Smooth muscle cell (in vitro differentiated cells): ENCODE measurements at regions not wholly inside any gene's neighbourhood (a gene's known extent, or its start where the extent isn't known, plus 50 kb on each side); places are given as distances from the start of the nearest gene placed in this dataset.

Experiments used
- DNase-seq: peaks from one replicate; lab custom pipeline; 2025; ENCODE audit not compliant: unreplicated experiment; lab: John Stamatoyannopoulos, UW
- H2AFZ ChIP-seq: fragments of 200-600 bp; sonication (generic); 2 replicates; pipeline ENCODE4 v1.6.0; 2016; ENCODE audit warnings: antibody characterized with exemption, low read depth, mild to moderate bottlenecking
- H3F3A ChIP-seq: fragments of 200-600 bp; sonication (generic); 2 replicates; pipeline ENCODE4 v1.6.0; 2017; ENCODE audit warnings: antibody characterized with exemption, low read depth
- H3K27ac ChIP-seq: fragments of 200-600 bp; sonication (generic); 2 replicates; pipeline ENCODE4 v1.5.1; 2016; ENCODE audit warnings: low read depth, mild to moderate bottlenecking
- H3K27me3 ChIP-seq: fragments of 200-600 bp; sonication (generic); 2 replicates; pipeline ENCODE4 v1.6.1; 2016; ENCODE audit warnings: low read depth, mild to moderate bottlenecking
- H3K36me3 ChIP-seq: fragments of 200-600 bp; sonication (generic); 2 replicates; pipeline ENCODE4 v1.5.1; 2016; ENCODE audit warnings: low read depth
- H3K4me1 ChIP-seq: fragments of 200-600 bp; sonication (generic); 2 replicates; pipeline ENCODE4 v1.5.1; 2016; ENCODE audit warnings: low read depth
- H3K4me2 ChIP-seq: fragments of 200-600 bp; sonication (generic); 2 replicates; pipeline ENCODE4 v1.6.0; 2016; ENCODE audit warnings: mild to moderate bottlenecking
- H3K4me3 ChIP-seq: fragments of 200-600 bp; sonication (generic); 2 replicates; pipeline ENCODE4 v1.5.1; 2016; ENCODE audit warnings: mild to moderate bottlenecking
- H3K79me2 ChIP-seq: fragments of 200-600 bp; sonication (generic); 2 replicates; pipeline ENCODE4 v1.6.0; 2016; ENCODE audit warnings: low read depth, mild to moderate bottlenecking
- H3K9ac ChIP-seq: fragments of 200-600 bp; sonication (generic); 2 replicates; pipeline ENCODE4 v1.6.0; 2016; ENCODE audit warnings: low read depth
- H3K9me3 ChIP-seq: fragments of 200-600 bp; sonication (generic); replicated peaks from 2 replicates; pipeline ENCODE4 v1.5.1; 2016; ENCODE audit warnings: low read depth
- H4K20me1 ChIP-seq: fragments of 200-600 bp; sonication (generic); 2 replicates; pipeline ENCODE4 v1.6.0; 2016; ENCODE audit warnings: low read depth
- CTCF ChIP-seq: fragments of 200-600 bp; sonication (generic); IDR thresholded peaks from 2 replicates; pipeline ENCODE4 v1.5.1; 2017; ENCODE audit warnings: borderline replicate concordance, mild to moderate bottlenecking, antibody characterized with exemption; ENCODE audit not compliant: insufficient read depth, poor library complexity, severe bottlenecking
- WGBS: methylation state at CpG from one replicate; pipeline ENCODE4 v1.1.7; 2016; ENCODE audit warnings: low lambda C conversion rate; 5-methylcytosine and 5-hydroxymethylcytosine counted together

- Histone ChIP-seq H3K4me2 (no peak overlapping the region), H4K20me1 (no peaks in the 10 kb centered on the region), H3K27me3 (no peaks in the 10 kb centered on the region), H3K9me3 (no peaks in the 10 kb centered on the region), H3K27ac (no peak overlapping the region), H3K36me3 (no peaks in the 10 kb centered on the region), H3K79me2 (no peaks in the 10 kb centered on the region), H3K4me3 (no peak overlapping the region), H3K9ac (no peak overlapping the region), H3F3A (no peaks in the 10 kb centered on the region), H2AFZ (no peak overlapping the region), H3K4me1 (no peaks in the 10 kb centered on the region)
- TF ChIP-seq CTCF: no peak
- no peak for DNase-seq
- 93% methylated on average over 17 of the region's 17 CpGs for WGBS
Observed at GRCh38 chr2:240212425-240213225, 72.2 kb upstream of the OTOS start.

DNA sequence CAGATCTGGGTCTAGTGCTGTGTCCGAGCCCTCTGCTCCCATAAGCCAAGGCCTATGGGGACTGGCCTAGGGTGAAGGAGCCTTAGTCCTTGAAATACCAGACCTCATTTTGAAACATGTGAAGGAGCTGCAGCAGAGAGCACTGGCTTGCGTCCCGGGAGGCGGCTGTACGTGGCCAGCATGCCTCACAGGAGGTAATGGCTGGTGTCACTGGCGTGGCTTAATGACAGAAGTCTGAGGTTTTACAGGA, 72.7 kb upstream of the OTOS start:
- WGBS: 90% methylated on average over 6 of the region's 6 CpGs
- Histone ChIP-seq H3K4me2 (no peak overlapping the region), H3F3A (no peaks in the 10 kb centered on the region), H3K9me3 (no peaks in the 10 kb centered on the region), H3K27me3 (no peaks in the 10 kb centered on the region), H3K4me3 (no peak overlapping the region), H3K79me2 (no peaks in the 10 kb centered on the region), H3K36me3 (no peaks in the 10 kb centered on the region), H3K9ac (no peak overlapping the region), H3K4me1 (no peaks in the 10 kb centered on the region), H4K20me1 (no peaks in the 10 kb centered on the region), H3K27ac (no peak overlapping the region), H2AFZ (no peak overlapping the region)
- no peak for TF ChIP-seq CTCF
- no peak for DNase-seq

DNA sequence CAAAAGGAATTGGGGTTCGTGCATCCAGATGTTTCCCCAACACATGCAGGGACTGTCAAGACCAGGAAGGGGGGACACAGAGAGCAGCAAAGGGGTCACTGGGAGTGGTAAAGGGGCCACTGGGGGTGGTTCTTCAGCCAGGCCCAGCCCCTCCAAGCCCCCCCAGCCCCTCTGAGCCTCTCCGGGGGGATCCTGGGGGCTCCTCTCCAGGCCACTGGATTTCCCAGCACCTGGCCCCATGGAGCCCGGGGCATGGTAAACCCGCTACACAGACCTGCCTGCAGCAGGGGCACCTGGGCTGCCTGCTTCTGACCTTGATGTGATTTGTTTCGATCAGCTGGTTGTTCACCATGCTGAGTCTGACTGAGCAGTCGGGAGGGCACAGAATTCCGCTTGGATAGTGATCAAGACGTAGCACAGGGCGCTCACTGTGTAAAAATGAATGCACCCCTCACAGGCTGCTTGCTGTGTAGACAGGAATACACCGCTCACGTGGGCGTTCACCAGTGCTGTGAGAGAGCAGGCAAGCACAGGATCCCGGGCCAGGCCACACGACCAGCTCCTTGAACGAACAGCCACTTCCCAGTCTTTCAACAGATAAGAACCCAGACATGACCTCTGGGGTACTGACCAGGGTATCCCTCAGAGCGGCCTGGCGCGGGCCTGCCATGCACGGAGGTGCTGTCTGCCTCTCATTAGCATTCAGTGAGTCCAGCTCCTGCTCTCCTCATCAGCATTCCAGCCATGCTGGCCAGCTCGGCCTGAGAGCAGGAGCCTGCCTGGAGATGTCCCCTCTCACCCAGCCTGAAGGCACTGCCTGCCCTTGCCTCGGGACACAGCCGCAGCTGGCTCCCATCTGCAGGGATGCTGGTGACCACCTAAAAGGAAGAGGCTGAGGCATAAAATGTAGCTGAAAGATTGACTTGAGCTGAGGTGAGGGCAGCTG, 73.3 kb upstream of the OTOS start:
- no peaks in the 10 kb centered on the region for H4K20me1 ChIP-seq
- no peak overlapping the region for H3K4me2 ChIP-seq
- no peak overlapping the region for H2AFZ ChIP-seq
- no peaks in the 10 kb centered on the region for H3K9me3 ChIP-seq
- no peaks in the 10 kb centered on the region for H3F3A ChIP-seq
- no peak for TF ChIP-seq CTCF
- no peak overlapping the region for H3K9ac ChIP-seq
- no peaks in the 10 kb centered on the region for H3K36me3 ChIP-seq
- no peak overlapping the region for H3K27ac ChIP-seq
- no peak overlapping the region for H3K4me3 ChIP-seq
- H3K27me3 ChIP-seq: no peaks in the 10 kb centered on the region
- 82% methylated on average over 21 of the region's 22 CpGs for WGBS
- DNase-seq: no peak
- H3K4me1 ChIP-seq: no peaks in the 10 kb centered on the region
- H3K79me2 ChIP-seq: no peaks in the 10 kb centered on the region
